Transverse colon (tissue), 4 donors: ENCODE measurements at regions not wholly inside any gene's neighbourhood (a gene's known extent, or its start where the extent isn't known, plus 50 kb on each side); places are given as distances from the start of the nearest gene placed in this dataset.

Experiments
- DNase-seq: peaks from one replicate; pipeline ENCODE4 v3.0.0-alpha.2; 2019
- H3K27ac ChIP-seq, 4 donors: fragments of 200-600 bp; sonication (generic); 2 replicates each; pipeline ENCODE4 v1.5.1; 2016 to 2018; ENCODE audit warnings: inconsistent platforms in 4 of 4
- H3K27me3 ChIP-seq: fragments of 200-600 bp; sonication (generic); 2 replicates; pipeline ENCODE4 v1.5.1; 2017; ENCODE audit warnings: inconsistent platforms
- H3K36me3 ChIP-seq, 4 donors: fragments of 200-600 bp; sonication (generic); 2 replicates each; pipeline ENCODE4 v1.5.1; 2017 to 2019; ENCODE audit warnings: inconsistent platforms in 4 of 4
- H3K4me1 ChIP-seq, 4 donors: fragments of 200-600 bp; sonication (generic); 2 replicates each; pipeline ENCODE4 v1.5.1; 2017 to 2020; ENCODE audit warnings: inconsistent platforms in 4 of 4
- H3K4me3 ChIP-seq, 4 donors: fragments of 200-600 bp; sonication (generic); 1 replicate in 1 of 4; 2 replicates in 3 of 4; pipeline versions ENCODE4 v1.5.1 to v1.6.1; 2017 to 2019; ENCODE audit warnings: inconsistent platforms in 4 of 4
- H3K9me3 ChIP-seq, 2 donors: fragments of 200-600 bp; sonication (generic); 2 replicates each; pipeline ENCODE4 v1.5.1; 2017 to 2019; ENCODE audit warnings: inconsistent platforms in 2 of 2
- EP300 ChIP-seq: sonication (generic); formaldehyde crosslinking; IDR thresholded peaks from one replicate; pipeline ENCODE4 v1.6.1; 2017; ENCODE audit warnings: antibody characterized with exemption, low read depth
- POLR2A ChIP-seq: fragments of 450-650 bp; IDR thresholded peaks from one replicate; pipeline ENCODE4 v1.6.1; 2016; ENCODE audit warnings: antibody characterized with exemption, mild to moderate bottlenecking, moderate library complexity
- POLR2AphosphoS5 ChIP-seq, 3 donors: sonication (generic); formaldehyde crosslinking; IDR thresholded peaks; one replicate each; pipeline ENCODE4 v1.6.1; 2016; ENCODE audit warnings: antibody characterized with exemption in 3 of 3
- WGBS, 2 donors: methylation state at CpG; one replicate each; pipeline ENCODE4 v1.1.5; 2018; ENCODE audit warnings: low coverage in 1 of 2; 5-methylcytosine and 5-hydroxymethylcytosine counted together
- in situ Hi-C, 4 donors: fragments of 200-750 bp; cut with MboI; loops; one replicate each; pipeline versions ENCODE4 v1.15.0 to v1.15.1; 2017; ENCODE audit warnings: low sequenced_read_pairs in 3 of 4, low pct_ligation_motif_present in 1 of 4, low pct_unique_long_range_greater_than_20kb in 1 of 4
- intact Hi-C: fragments of 100-400 bp; cut with DNase I; formaldehyde crosslinking; loops from one replicate; pipeline ENCODE4 v1.15.1; 2023; ENCODE audit warnings: low total_unique reads
- TF ChIP-seq, protein P1 (sequence below), 5 experiments: fragments of 200-600 bp in 3 of 5; fragments of 450-650 bp in 2 of 5; sonication (generic) in 3 of 5; IDR thresholded peaks; 1 replicate in 2 of 5; 2 replicates in 3 of 5; pipeline ENCODE4 v1.5.1; 2016 to 2017; ENCODE audit warnings: antibody characterized with exemption in 5 of 5, inconsistent platforms in 3 of 5, mild to moderate bottlenecking in 2 of 5, moderate library complexity in 1 of 5

DNA sequence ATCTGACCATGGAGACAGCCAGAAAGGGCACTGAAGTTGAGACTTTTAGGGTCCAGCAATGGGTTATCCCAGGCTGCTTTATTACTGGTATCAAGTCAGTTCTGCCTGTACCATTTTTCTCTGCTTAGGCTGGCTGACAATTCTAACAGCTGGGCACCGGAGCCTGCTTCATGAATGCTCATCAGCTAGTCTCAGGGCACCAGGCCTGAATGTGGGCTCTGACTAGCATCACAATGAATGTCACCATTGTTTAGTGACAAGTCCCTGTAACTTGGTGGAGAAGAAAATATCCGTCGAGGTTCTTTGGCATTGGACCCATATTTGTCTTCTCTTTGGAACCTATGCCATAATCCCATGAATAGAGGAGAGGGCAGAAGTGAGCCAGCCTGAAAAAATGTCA is 692.3 kb upstream of the TSPY4 start:
- intact Hi-C loops = no loop called here
- TF ChIP-seq EP300 (no peak), POLR2A (no peak), POLR2AphosphoS5 (IDR thresholded peaks at IDR 0.05) (no peak)
- TF ChIP-seq, protein P1, sequence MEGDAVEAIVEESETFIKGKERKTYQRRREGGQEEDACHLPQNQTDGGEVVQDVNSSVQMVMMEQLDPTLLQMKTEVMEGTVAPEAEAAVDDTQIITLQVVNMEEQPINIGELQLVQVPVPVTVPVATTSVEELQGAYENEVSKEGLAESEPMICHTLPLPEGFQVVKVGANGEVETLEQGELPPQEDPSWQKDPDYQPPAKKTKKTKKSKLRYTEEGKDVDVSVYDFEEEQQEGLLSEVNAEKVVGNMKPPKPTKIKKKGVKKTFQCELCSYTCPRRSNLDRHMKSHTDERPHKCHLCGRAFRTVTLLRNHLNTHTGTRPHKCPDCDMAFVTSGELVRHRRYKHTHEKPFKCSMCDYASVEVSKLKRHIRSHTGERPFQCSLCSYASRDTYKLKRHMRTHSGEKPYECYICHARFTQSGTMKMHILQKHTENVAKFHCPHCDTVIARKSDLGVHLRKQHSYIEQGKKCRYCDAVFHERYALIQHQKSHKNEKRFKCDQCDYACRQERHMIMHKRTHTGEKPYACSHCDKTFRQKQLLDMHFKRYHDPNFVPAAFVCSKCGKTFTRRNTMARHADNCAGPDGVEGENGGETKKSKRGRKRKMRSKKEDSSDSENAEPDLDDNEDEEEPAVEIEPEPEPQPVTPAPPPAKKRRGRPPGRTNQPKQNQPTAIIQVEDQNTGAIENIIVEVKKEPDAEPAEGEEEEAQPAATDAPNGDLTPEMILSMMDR (IDR thresholded peaks at IDR 0.05) = no peak
- no peaks in the 10 kb centered on the region for H3K36me3 ChIP-seq
- no peak overlapping the region for H3K27ac ChIP-seq
- no CpG with 5 or more reads among the region's 3 CpGs for WGBS, 2 donors
- no peaks in the 10 kb centered on the region for H3K4me1 ChIP-seq
- no peaks in the 10 kb centered on the region for H3K9me3 ChIP-seq
- H3K4me3 ChIP-seq = no peak overlapping the region
- no peak for DNase-seq
- in situ Hi-C loops = no loop called here
- no peaks in the 10 kb centered on the region for H3K27me3 ChIP-seq

GRCh38 chrY:8652445-8652844 is 684.8 kb upstream of the TSPY4 start:
- intact Hi-C loops = no loop called here

GRCh38 chrY:8655017-8655416 is 682.2 kb upstream of the TSPY4 start:
- Histone ChIP-seq H3K4me1 (no peaks in the 10 kb centered on the region), H3K9me3 (no peaks in the 10 kb centered on the region), H3K36me3 (no peaks in the 10 kb centered on the region), H3K27me3 (no peaks in the 10 kb centered on the region), H3K27ac (no peak overlapping the region), H3K4me3 (no peak overlapping the region)
- intact Hi-C loops = no loop called here
- TF ChIP-seq EP300 (no peak), POLR2A (no peak), POLR2AphosphoS5 (IDR thresholded peaks at IDR 0.05) (no peak)
- TF ChIP-seq, protein P1 (IDR thresholded peaks at IDR 0.05) = no peak
- in situ Hi-C loops = no loop called here
- no peak for DNase-seq

More at GRCh38 chrY:8652445-8652844, 684.8 kb upstream of the TSPY4 start:
- H3K4me1 ChIP-seq = no peaks in the 10 kb centered on the region
- no peaks in the 10 kb centered on the region for H3K9me3 ChIP-seq
- H3K36me3 ChIP-seq = no peaks in the 10 kb centered on the region
- no peaks in the 10 kb centered on the region for H3K27me3 ChIP-seq
- in situ Hi-C loops = no loop called here
- TF ChIP-seq, protein P1 (IDR thresholded peaks at IDR 0.05) = no peak
- TF ChIP-seq POLR2A (no peak), EP300 (no peak), POLR2AphosphoS5 (IDR thresholded peaks at IDR 0.05) (no peak)
- DNase-seq = no peak
- no peak overlapping the region for H3K4me3 ChIP-seq
- no peak overlapping the region for H3K27ac ChIP-seq
- WGBS, 2 donors = no CpG with 5 or more reads among the region's 1 CpG

DNA sequence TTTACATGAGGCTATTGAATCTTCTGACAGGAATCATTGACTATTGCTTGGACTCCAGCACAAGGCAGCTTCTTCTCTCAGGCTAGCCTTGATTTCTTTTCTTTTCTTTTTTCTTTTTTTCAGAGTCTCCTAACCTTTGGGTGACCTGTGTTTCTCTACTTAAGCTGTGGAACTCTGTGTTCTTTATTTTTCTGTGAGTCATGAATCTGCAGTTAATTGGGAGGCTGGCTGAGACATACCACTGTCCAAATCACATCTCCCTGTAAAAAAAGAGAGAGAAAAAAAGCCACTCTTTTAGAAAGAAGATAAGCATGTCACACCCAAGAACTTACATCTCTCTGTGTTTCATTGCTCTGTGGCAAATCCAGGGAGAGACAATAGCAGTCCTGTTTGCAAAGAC is 681.2 kb upstream of the TSPY4 start:
- no peak overlapping the region for H3K27ac ChIP-seq
- no peak for DNase-seq
- TF ChIP-seq, protein P1 (IDR thresholded peaks at IDR 0.05) = no peak
- TF ChIP-seq POLR2A (no peak), EP300 (no peak), POLR2AphosphoS5 (IDR thresholded peaks at IDR 0.05) (no peak)
- H3K4me1 ChIP-seq = no peaks in the 10 kb centered on the region
- no peaks in the 10 kb centered on the region for H3K27me3 ChIP-seq
- H3K9me3 ChIP-seq = no peaks in the 10 kb centered on the region
- H3K36me3 ChIP-seq = no peaks in the 10 kb centered on the region
- intact Hi-C loops (no loop called here), in situ Hi-C loops (no loop called here)
- no peak overlapping the region for H3K4me3 ChIP-seq
